Prostate gland (tissue), 2 donors: ENCODE measurements at regions not wholly inside any gene's neighbourhood (a gene's known extent, or its start where the extent isn't known, plus 50 kb on each side); places are given as distances from the start of the nearest gene placed in this dataset.

ENCODE experiments used
- POLR2A ChIP-seq: fragments of 450-650 bp; IDR thresholded peaks from one replicate; pipeline ENCODE4 v1.6.1; 2016; ENCODE audit warnings: antibody characterized with exemption, mild to moderate bottlenecking
- POLR2AphosphoS5 ChIP-seq: sonication (generic); formaldehyde crosslinking; IDR thresholded peaks from one replicate; pipeline ENCODE4 v1.6.1; 2017; ENCODE audit warnings: antibody characterized with exemption
- TF ChIP-seq, protein P1 (sequence below), 4 experiments: fragments of 200-600 bp in 2 of 4; fragments of 450-650 bp in 2 of 4; sonication (generic) in 2 of 4; IDR thresholded peaks; 1 replicate in 3 of 4; 2 replicates in 1 of 4; pipeline ENCODE4 v1.5.1; 2016 to 2019; ENCODE audit warnings: antibody characterized with exemption in 4 of 4, mild to moderate bottlenecking in 2 of 4, moderate library complexity in 2 of 4

DNA sequence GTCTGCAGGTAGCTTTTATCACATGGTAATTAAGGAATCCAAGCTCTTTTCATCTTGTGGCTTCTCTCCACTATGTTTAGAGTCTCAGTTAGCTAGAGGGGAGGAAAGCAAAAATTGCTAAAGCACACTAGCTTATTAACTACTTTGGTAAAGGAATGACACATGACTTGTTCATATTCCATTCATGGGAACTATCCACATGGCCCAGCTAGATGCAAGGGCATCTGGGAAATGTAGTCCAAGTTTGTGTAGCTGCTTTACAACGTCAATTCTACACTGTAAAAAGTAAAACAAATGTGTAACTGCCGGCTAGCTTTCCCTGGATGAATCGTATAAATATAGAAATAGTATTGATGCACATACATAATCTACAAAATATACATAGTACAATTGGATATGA, 244.5 kb upstream of the LRFN5 start:
- TF ChIP-seq, protein P1, sequence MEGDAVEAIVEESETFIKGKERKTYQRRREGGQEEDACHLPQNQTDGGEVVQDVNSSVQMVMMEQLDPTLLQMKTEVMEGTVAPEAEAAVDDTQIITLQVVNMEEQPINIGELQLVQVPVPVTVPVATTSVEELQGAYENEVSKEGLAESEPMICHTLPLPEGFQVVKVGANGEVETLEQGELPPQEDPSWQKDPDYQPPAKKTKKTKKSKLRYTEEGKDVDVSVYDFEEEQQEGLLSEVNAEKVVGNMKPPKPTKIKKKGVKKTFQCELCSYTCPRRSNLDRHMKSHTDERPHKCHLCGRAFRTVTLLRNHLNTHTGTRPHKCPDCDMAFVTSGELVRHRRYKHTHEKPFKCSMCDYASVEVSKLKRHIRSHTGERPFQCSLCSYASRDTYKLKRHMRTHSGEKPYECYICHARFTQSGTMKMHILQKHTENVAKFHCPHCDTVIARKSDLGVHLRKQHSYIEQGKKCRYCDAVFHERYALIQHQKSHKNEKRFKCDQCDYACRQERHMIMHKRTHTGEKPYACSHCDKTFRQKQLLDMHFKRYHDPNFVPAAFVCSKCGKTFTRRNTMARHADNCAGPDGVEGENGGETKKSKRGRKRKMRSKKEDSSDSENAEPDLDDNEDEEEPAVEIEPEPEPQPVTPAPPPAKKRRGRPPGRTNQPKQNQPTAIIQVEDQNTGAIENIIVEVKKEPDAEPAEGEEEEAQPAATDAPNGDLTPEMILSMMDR (IDR thresholded peaks at IDR 0.05), result no peak
- no peak for TF ChIP-seq POLR2AphosphoS5
- TF ChIP-seq POLR2A, result no peak
